ENCODE measurements at regions not wholly inside any gene's neighbourhood (a gene's known extent, or its start where the extent isn't known, plus 50 kb on each side); places are given as distances from the start of the nearest gene placed in this dataset.

GRCh38 chrX:27057883-27058282 is 405.3 kb downstream of the PPP4R3C start:
- Histone ChIP-seq H3K4me3 (replicated peaks; ENCODE audit: low read depth, low read length) (no peak overlapping the region), H3K27me3 (replicated peaks; ENCODE audit: control insufficient read depth, insufficient read depth, low read length) (no peaks in the 10 kb centered on the region), H3K36me3 (ENCODE audit: control insufficient read depth, insufficient read depth, low read length) (no peaks in the 10 kb centered on the region)
- DNase-seq (ENCODE audit: extremely low read depth, insufficient read length) = no peak
- no peak for TF ChIP-seq CTCF (IDR thresholded peaks at IDR 0.05; ENCODE audit: insufficient read depth, low read length, poor library complexity, severe bottlenecking)

GRCh38 chrX:27039332-27039731 is 423.8 kb downstream of the PPP4R3C start:
- no peaks in the 10 kb centered on the region for H3K36me3 ChIP-seq (ENCODE audit: control insufficient read depth, insufficient read depth, low read length)
- no peak overlapping the region for H3K4me3 ChIP-seq (replicated peaks; ENCODE audit: low read depth, low read length)
- no peak for TF ChIP-seq CTCF (IDR thresholded peaks at IDR 0.05; ENCODE audit: insufficient read depth, low read length, poor library complexity, severe bottlenecking)
- DNase-seq (ENCODE audit: extremely low read depth, insufficient read length) = no peak
- H3K27me3 ChIP-seq (replicated peaks; ENCODE audit: control insufficient read depth, insufficient read depth, low read length) = no peaks in the 10 kb centered on the region

- TF ChIP-seq CTCF (IDR thresholded peaks at IDR 0.05; ENCODE audit: insufficient read depth, low read length, poor library complexity, severe bottlenecking) = no peak
- H3K27me3 ChIP-seq (replicated peaks; ENCODE audit: control insufficient read depth, insufficient read depth, low read length) = no peaks in the 10 kb centered on the region
- H3K4me3 ChIP-seq (replicated peaks; ENCODE audit: low read depth, low read length) = no peak overlapping the region
- no peaks in the 10 kb centered on the region for H3K36me3 ChIP-seq (ENCODE audit: control insufficient read depth, insufficient read depth, low read length)
- DNase-seq (ENCODE audit: extremely low read depth, insufficient read length) = no peak
Observed at GRCh38 chrX:27008486-27008885, 454.7 kb downstream of the PPP4R3C start.

GRCh38 chrX:26999634-27000033 is 463.5 kb downstream of the PPP4R3C start:
- H3K27me3 ChIP-seq (replicated peaks; ENCODE audit: control insufficient read depth, insufficient read depth, low read length) = no peaks in the 10 kb centered on the region
- no peak for DNase-seq (ENCODE audit: extremely low read depth, insufficient read length)
- H3K36me3 ChIP-seq (ENCODE audit: control insufficient read depth, insufficient read depth, low read length) = no peaks in the 10 kb centered on the region
- TF ChIP-seq CTCF (IDR thresholded peaks at IDR 0.05; ENCODE audit: insufficient read depth, low read length, poor library complexity, severe bottlenecking) = no peak
- H3K4me3 ChIP-seq (replicated peaks; ENCODE audit: low read depth, low read length) = no peak overlapping the region

- Histone ChIP-seq H3K36me3 (ENCODE audit: control insufficient read depth, insufficient read depth, low read length) (no peaks in the 10 kb centered on the region), H3K27me3 (replicated peaks; ENCODE audit: control insufficient read depth, insufficient read depth, low read length) (no peaks in the 10 kb centered on the region), H3K4me3 (replicated peaks; ENCODE audit: low read depth, low read length) (no peak overlapping the region)
- no peak for TF ChIP-seq CTCF (IDR thresholded peaks at IDR 0.05; ENCODE audit: insufficient read depth, low read length, poor library complexity, severe bottlenecking)
- DNase-seq (ENCODE audit: extremely low read depth, insufficient read length) = no peak
Observed at GRCh38 chrX:26958261-26958660, 504.9 kb downstream of the PPP4R3C start.

GRCh38 chrX:26954029-26954428 is 509.1 kb downstream of the PPP4R3C start:
- TF ChIP-seq CTCF (IDR thresholded peaks at IDR 0.05; ENCODE audit: insufficient read depth, low read length, poor library complexity, severe bottlenecking) = no peak
- DNase-seq (ENCODE audit: extremely low read depth, insufficient read length) = no peak
- H3K4me3 ChIP-seq (replicated peaks; ENCODE audit: low read depth, low read length) = no peak overlapping the region
- no peaks in the 10 kb centered on the region for H3K27me3 ChIP-seq (replicated peaks; ENCODE audit: control insufficient read depth, insufficient read depth, low read length)
- no peaks in the 10 kb centered on the region for H3K36me3 ChIP-seq (ENCODE audit: control insufficient read depth, insufficient read depth, low read length)
